T-helper 1 cell treated with Interleukin-12 subunit alpha and Interleukin-12 subunit beta and Interleukin-4 antibody, amounts not matched to agents 30 μg/mL and 1 μg/mL, for 36 hours (primary cell): ENCODE measurements at regions not wholly inside any gene's neighbourhood (a gene's known extent, or its start where the extent isn't known, plus 50 kb on each side); places are given as distances from the start of the nearest gene placed in this dataset.

Source experiments
- H3K27ac Mint-ChIP-seq: one replicate; pipeline ENCODE4 v1.8.0; 2021; ENCODE audit warnings: mild to moderate bottlenecking, mixed read lengths
- H3K27me3 Mint-ChIP-seq: one replicate; pipeline ENCODE4 v1.8.0; 2021; ENCODE audit warnings: low read depth, mixed read lengths
- H3K36me3 Mint-ChIP-seq: one replicate; pipeline ENCODE4 v1.8.0; 2021; ENCODE audit warnings: low read depth, mixed read lengths
- H3K4me1 Mint-ChIP-seq: one replicate; pipeline ENCODE4 v1.8.0; 2021; ENCODE audit warnings: low read depth, mixed read lengths
- H3K4me3 Mint-ChIP-seq: one replicate; pipeline ENCODE4 v1.8.0; 2021; ENCODE audit warnings: mild to moderate bottlenecking, moderate library complexity, mixed read lengths
- H3K9me3 Mint-ChIP-seq: one replicate; pipeline ENCODE4 v1.8.0; 2021; ENCODE audit warnings: mixed read lengths

DNA sequence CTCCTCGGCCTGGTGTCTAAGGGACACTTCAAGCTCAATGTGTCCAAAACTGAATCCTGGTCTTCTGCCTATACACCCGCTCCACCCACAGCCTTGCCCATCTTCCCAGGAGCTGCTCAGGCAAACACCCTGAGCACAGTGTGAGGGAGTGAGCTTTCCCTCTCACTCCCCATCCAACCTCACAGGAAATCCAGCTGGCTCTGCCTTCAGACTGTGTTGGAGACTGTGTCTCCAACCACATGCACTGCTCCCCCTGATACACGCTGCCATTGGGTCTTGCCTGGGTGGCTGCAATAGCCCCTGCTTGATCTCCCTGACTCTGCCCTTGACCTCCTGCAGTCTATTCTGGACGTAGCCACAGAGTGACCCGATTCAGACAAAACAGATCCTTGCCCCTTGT lies 319.5 kb upstream of the MSX2 start:
- Mint-ChIP-seq H3K27me3 (no peaks in the 10 kb centered on the region), H3K4me1 (no peaks in the 10 kb centered on the region), H3K36me3 (no peaks in the 10 kb centered on the region), H3K4me3 (no peak overlapping the region), H3K27ac (no peak overlapping the region), H3K9me3 (no peaks in the 10 kb centered on the region)

DNA sequence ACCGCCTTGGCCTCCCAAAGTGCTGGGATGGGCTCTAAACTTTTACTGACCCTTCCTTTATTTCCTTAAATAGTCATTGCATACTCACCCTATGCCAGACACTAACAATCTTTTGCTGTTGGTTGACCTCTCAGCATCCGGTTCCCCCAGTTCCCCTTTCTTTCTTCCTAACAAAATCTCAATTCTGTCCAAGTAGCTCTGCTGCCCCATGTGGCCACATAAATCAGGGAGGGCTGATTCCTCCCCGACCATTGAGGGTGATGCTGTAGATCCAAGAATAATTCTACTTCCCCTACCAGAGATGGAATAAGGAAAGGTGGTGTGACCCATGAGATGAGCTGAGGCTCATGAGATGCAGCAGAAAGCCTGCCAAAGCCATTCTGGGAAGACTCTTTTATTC lies 315.3 kb upstream of the MSX2 start:
- Mint-ChIP-seq H3K4me3 (no peak overlapping the region), H3K27ac (no peak overlapping the region), H3K9me3 (no peaks in the 10 kb centered on the region), H3K27me3 (no peaks in the 10 kb centered on the region), H3K36me3 (no peaks in the 10 kb centered on the region), H3K4me1 (no peaks in the 10 kb centered on the region)

DNA sequence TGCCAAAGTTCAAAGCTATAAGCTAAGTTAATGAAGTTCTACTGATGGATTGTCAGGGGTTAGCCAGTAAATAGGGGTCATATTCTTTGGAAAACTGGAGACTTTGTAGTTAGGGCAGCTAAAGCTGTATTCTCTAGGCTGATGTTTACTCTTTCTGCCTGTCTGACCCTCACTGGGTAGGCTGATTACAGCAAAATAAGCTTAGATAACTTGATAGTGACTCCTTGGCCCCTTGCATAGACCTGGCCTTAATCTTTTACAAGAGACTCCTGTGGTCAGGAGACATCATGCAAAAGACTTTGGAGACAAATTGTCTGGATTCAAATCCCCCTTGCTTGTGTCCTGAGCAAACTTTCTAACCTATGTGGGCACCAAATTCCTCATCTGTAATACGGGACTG lies 314.4 kb upstream of the MSX2 start:
- no peaks in the 10 kb centered on the region for H3K4me1 Mint-ChIP-seq

DNA sequence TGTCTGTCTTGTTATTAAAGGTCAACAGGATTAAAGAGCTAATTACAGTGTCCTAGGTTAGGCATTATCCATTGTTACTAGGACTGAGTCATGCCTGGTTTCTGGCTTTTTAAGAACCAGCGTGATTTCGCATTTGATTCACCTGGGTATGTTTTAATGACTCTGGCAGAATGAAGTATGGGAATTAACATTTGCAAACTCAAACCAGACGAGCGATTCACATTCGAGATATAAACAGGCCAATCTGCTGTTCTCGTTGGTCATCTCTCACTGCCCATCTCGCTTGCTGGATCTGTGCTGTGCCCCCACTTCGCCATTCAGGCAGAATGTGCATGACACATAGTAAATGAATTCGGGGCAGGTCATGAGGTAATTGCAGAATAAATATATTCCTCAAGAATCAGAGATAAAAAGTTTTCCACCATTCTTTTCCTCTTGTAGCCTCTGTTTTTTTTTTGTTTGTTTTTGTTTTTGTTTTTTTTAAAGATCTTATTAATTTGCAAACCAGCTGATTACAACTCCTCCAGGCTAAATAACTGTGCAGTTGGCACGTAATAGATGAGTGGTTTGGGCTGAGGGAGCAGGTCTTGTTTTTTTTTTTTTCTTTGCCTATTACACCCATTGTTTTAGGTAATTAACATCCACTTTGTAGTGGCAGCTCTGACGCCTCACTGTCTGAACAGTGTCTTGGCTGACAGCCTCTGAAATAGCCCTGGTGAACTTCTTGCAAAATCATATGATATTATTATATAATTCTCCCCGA lies 313.5 kb upstream of the MSX2 start:
- Mint-ChIP-seq H3K27me3 (no peaks in the 10 kb centered on the region), H3K27ac (no peak overlapping the region)

More for the DNA sequence above, 314.4 kb upstream of the MSX2 start:
- Mint-ChIP-seq H3K27ac (no peak overlapping the region), H3K27me3 (no peaks in the 10 kb centered on the region), H3K4me3 (no peak overlapping the region), H3K9me3 (no peaks in the 10 kb centered on the region), H3K36me3 (no peaks in the 10 kb centered on the region)

DNA sequence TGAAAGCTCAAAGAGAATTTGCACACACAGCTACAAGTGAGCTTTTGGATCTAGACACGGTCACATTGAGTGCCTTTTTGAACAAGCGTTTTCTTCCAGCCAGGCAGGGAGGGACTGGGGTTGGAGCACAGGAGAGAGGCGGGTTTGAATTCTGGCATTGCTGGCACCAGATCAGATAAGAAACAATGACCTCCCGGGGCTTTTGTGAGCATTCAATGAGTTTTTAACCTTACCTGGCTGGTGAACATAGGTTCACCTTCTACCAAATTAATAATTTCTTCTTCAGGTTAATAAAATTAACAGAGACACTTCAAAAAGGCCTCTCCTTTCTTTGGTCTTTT lies 312.9 kb upstream of the MSX2 start:
- Mint-ChIP-seq H3K27ac (no peak overlapping the region), H3K4me1 (no peaks in the 10 kb centered on the region), H3K36me3 (no peaks in the 10 kb centered on the region), H3K27me3 (no peaks in the 10 kb centered on the region), H3K4me3 (no peak overlapping the region), H3K9me3 (no peaks in the 10 kb centered on the region)

More for the DNA sequence above, 313.5 kb upstream of the MSX2 start:
- no peaks in the 10 kb centered on the region for H3K4me1 Mint-ChIP-seq
- H3K4me3 Mint-ChIP-seq, result no peak overlapping the region
- H3K36me3 Mint-ChIP-seq, result no peaks in the 10 kb centered on the region
- H3K9me3 Mint-ChIP-seq, result no peaks in the 10 kb centered on the region

DNA sequence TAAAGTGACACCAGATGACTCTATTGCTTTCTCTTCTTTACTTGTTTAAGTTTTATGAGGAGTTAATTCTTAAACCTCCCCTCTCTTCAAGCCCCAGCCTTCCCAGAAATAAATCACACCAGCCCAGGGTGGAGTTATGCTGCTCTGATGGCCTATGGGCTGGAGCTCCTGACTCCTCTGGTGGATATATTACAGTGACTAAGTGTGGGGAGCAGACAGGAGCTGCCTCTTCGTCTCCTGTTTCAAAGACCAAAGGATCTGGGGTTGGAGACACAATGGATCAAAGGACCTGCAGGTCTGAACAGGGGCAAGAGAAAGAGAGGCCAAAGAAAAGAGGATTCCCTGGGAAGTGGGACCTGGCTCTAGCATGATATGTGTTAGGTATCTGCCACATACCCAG lies 312.0 kb upstream of the MSX2 start:
- H3K4me3 Mint-ChIP-seq, result no peak overlapping the region
- no peaks in the 10 kb centered on the region for H3K36me3 Mint-ChIP-seq
- H3K4me1 Mint-ChIP-seq, result no peaks in the 10 kb centered on the region
- no peaks in the 10 kb centered on the region for H3K27me3 Mint-ChIP-seq
- H3K9me3 Mint-ChIP-seq, result no peaks in the 10 kb centered on the region
- no peak overlapping the region for H3K27ac Mint-ChIP-seq

DNA sequence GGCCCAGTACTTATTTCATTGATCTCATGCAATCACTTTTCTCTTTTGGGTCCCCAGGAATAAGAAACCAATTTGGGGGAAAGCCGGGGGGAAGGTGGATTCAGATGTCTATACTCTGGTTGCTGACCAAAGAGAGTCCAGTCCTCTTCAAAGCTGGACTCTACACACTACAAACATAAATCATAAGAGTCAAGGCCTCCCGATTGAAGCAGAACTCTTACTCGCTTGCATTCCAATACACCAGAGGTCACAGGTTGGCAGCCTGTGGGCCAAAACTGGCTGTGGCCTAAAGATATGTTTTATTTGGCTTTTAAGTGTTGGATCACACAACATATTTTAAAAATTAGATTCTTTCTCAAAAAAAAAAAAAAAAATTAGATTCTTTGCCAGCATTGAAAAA lies 311.4 kb upstream of the MSX2 start:
- no peaks in the 10 kb centered on the region for H3K36me3 Mint-ChIP-seq
- no peaks in the 10 kb centered on the region for H3K4me1 Mint-ChIP-seq
- no peaks in the 10 kb centered on the region for H3K27me3 Mint-ChIP-seq
- no peaks in the 10 kb centered on the region for H3K9me3 Mint-ChIP-seq
- H3K27ac Mint-ChIP-seq, result no peak overlapping the region
- H3K4me3 Mint-ChIP-seq, result no peak overlapping the region

DNA sequence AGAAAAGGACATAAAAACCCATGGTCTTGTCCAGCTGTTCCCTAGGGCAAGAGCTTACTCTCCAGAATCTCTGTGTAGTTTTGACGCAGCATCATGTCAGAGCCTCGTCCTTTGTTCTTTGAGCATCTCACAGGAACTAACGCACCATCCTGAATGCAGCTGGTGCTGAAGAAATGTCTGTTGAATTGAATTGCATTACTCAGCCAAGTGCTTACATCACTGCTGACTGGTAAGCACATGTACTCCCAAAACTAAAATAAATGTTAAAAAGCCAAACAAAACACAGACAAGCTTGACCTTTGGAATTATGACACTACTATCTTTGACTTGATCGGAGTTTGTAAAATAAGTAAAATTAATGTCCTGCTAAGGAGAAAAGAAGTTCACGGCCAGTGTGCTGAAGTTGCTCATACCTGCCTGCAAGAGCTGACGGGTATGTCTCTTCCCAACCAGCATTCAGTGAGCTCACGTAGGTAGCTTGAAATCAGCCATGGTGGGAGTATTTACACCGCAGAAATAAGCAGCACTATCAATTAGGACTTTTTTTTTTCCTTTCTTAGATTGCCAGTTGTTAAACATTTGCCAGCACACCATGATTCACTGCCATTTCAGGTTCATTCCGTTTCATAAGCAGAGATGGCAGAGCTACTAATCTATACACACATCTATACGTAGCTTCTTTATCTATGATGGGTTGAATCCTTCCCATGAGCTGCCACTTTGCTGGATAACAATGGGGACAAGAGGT lies 310.6 kb upstream of the MSX2 start:
- peaks cover 4% of the 10 kb centered on the region for H3K27me3 Mint-ChIP-seq
- H3K4me3 Mint-ChIP-seq, result no peak overlapping the region
- no peaks in the 10 kb centered on the region for H3K36me3 Mint-ChIP-seq
- no peaks in the 10 kb centered on the region for H3K4me1 Mint-ChIP-seq
- no peak overlapping the region for H3K27ac Mint-ChIP-seq
- no peaks in the 10 kb centered on the region for H3K9me3 Mint-ChIP-seq

DNA sequence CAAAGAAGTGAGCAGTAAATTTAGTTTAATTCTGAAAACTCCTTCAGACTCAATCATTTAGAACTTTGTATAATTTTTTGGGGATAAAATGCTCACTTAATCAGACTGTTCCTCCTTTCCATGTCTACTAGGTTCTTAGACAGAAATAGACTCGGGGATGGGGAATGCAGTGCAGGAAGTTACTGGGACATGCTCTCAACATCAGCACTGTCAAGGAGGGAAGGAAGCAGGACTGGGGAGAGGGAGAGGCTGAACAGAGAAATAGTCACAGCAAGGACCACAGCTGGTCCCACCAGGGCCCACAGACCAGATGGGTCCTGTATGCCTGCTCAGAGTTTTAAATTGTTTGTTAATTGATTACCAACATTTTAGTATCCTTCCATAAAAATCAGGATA lies 310.1 kb upstream of the MSX2 start:
- Mint-ChIP-seq H3K9me3 (no peaks in the 10 kb centered on the region), H3K27ac (no peak overlapping the region), H3K4me3 (no peak overlapping the region), H3K4me1 (peaks cover 3% of the 10 kb centered on the region), H3K27me3 (peaks cover 9% of the 10 kb centered on the region), H3K36me3 (no peaks in the 10 kb centered on the region)

DNA sequence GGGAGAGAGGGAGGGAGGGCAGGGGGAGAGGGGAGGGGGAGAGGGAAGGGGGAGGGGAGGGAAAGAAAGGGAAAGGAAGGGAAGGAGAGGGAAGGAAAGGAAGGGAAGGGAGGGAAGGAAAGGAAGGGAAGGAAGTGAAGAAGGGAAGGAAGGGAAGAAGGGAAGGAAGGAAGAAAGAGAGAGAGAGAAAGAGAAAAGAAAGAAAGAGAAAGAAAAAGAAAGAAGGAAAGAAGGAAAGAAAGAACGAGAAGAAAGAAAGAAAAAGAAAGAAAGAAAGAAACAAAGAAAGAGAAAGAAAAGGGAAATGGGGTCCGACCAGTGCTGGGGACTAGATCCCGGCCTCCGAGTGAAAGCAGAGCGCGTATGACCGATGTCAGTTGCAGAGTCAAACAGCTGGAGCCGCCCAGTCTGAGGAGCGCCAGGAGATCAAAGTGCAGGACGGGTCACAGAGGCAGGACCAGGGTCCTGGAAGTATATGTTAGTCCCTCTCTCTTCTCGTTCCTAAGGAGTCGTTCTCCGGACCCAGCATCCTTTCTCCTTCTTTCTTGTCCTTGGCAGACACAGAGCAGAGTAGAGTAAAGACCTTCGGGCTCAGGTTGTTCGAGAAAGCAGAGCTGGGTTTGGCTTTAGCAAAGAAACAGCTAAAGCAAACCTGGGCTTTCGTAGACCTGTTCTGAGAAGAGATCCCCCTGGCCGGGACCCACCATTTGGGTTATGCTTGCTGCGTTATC lies 305.4 kb upstream of the MSX2 start:
- H3K9me3 Mint-ChIP-seq, result no peaks in the 10 kb centered on the region
- H3K36me3 Mint-ChIP-seq, result no peaks in the 10 kb centered on the region
- no peak overlapping the region for H3K27ac Mint-ChIP-seq
- H3K4me1 Mint-ChIP-seq, result peaks cover 7% of the 10 kb centered on the region
- peak overlapping the region; percentile 12 for H3K4me3 Mint-ChIP-seq
- H3K27me3 Mint-ChIP-seq, result peaks cover 14% of the 10 kb centered on the region

DNA sequence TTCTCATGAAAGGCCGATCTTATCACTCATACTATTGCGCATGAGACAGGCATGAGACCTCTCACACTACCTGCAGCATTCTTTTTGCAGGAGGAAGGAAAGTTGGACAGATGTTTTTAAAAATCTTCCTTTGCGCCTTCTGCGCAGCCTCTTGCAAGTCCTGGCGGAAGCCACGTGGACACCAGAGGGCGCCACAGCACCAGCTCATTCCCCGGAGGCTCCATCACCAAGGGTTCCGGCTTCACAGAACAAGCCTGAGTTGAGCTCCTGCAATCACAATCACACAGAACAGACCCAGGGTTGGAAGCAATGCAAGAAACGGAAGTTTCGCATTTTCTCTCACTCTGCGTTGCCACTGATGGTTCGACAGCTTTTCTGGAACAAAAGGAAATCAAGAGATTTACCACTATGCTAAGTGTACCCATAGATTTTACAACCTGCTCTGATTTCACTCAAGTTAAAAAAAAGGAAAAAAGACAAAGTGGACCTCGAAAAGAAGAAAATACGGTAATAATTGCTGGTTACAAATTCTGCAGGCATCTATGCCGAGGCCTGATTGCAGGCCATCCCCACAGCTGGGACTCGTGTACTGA lies 304.7 kb upstream of the MSX2 start:
- Mint-ChIP-seq H3K9me3 (no peaks in the 10 kb centered on the region), H3K4me1 (peaks cover 7% of the 10 kb centered on the region), H3K4me3 (no peak overlapping the region), H3K27me3 (peaks cover 14% of the 10 kb centered on the region), H3K27ac (no peak overlapping the region), H3K36me3 (no peaks in the 10 kb centered on the region)

DNA sequence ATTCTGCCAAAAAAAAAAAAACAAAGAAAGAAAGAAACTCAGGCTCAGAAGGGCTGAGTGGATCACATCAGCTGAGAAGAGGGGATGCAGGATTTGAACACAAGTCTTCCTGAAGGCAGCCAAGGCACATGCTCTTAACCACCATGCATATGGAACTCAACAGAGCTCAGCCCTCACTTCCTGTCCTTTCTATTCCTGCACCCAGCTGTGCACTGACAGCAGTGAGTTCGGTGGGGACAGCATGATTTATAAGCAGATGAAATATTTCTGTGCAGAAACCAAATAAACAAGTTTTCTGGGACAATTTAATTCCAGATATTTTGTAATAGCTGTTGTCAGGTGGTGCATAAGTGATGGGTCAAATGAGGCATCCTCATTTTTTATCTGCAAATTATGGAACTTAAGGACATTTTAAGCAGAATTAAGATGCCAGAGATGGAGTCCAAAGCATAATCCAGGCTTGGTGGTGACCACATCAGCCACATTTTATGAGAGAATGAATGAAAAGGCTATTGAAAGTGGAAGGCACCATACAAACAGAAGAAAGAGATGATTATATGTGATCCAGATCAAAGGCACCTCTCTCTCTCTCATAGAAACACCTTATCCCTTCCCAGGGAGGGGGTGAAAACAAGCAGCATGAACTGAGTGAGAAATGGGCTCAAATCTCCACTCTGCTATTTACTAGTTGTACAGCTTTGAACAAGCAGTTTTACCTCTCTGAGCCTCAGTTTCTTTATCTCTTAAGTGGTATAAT lies 303.6 kb upstream of the MSX2 start:
- no peaks in the 10 kb centered on the region for H3K36me3 Mint-ChIP-seq
- H3K27ac Mint-ChIP-seq, result no peak overlapping the region
- H3K4me3 Mint-ChIP-seq, result no peak overlapping the region
- peaks cover 14% of the 10 kb centered on the region for H3K27me3 Mint-ChIP-seq
- peaks cover 7% of the 10 kb centered on the region for H3K4me1 Mint-ChIP-seq
- H3K9me3 Mint-ChIP-seq, result no peaks in the 10 kb centered on the region

DNA sequence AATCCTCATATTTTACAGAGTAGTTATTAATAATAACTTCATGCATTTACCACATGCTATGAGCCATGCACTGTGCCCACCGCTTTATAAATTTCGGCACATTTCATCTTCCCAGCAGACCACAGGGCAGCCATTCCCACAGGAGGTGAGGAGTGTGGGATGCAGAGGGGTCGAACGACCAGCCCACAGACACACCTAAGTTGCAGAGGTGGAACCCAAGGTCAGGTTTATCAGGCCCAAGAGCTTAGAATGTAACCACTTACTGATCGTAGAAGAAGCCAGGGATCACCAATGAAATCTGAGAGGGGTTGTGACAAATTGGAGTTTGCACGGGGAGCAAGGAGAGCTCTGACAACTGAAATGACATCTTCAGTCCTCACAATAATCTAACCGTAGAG lies 303.0 kb upstream of the MSX2 start:
- Mint-ChIP-seq H3K9me3 (no peaks in the 10 kb centered on the region), H3K27me3 (peaks cover 17% of the 10 kb centered on the region), H3K27ac (no peak overlapping the region), H3K4me3 (no peak overlapping the region), H3K36me3 (no peaks in the 10 kb centered on the region), H3K4me1 (peaks cover 7% of the 10 kb centered on the region)

DNA sequence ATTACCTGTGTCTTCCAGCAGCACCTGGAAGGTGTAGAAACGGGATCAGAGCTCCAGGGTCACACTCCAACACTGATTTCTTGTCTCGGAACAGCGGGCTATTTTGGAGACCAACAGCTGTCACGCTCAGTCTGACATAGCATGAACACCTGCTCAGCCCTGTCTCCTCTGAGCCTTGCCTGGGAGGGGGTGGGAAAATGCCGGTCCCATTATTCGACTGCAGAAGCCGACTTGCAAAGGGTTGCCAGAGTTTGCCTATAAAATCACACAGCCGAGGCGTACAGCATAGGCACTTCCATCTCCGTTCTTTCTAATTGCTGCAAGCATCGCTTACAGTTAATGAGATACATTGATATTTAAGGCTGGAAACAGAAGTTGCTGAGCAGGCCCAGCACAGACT lies 300.8 kb upstream of the MSX2 start:
- Mint-ChIP-seq H3K27ac (no peak overlapping the region), H3K9me3 (no peaks in the 10 kb centered on the region), H3K4me3 (no peak overlapping the region), H3K27me3 (peaks cover 15% of the 10 kb centered on the region), H3K36me3 (no peaks in the 10 kb centered on the region), H3K4me1 (peaks cover 7% of the 10 kb centered on the region)
